ENCODE measurements at regions not wholly inside any gene's neighbourhood (a gene's known extent, or its start where the extent isn't known, plus 50 kb on each side); places are given as distances from the start of the nearest gene placed in this dataset.

- H3K4me3 ChIP-seq = no peak overlapping the region
- intact Hi-C loops (cut with DNase I) = no loop called here
- H3K36me3 ChIP-seq = no peaks in the 10 kb centered on the region
- H3K27ac ChIP-seq = no peak overlapping the region
- WGBS, 2 donors = 57 to 74% methylated on average over 2 of the region's 2 CpGs
- no peaks in the 10 kb centered on the region for H3K27me3 ChIP-seq
- DNase-seq = no peak
- no peak for TF ChIP-seq EP300 (IDR thresholded peaks at IDR 0.05)
- no peak for TF ChIP-seq POLR2A (IDR thresholded peaks at IDR 0.05)
- no peak for TF ChIP-seq POLR2AphosphoS5 (IDR thresholded peaks at IDR 0.05)
- TF ChIP-seq CTCF (IDR thresholded peaks at IDR 0.05) = no peak
- no peaks in the 10 kb centered on the region for H3K4me1 ChIP-seq
- no peaks in the 10 kb centered on the region for H3K9me3 ChIP-seq
These were observed 1190.1 kb downstream of the CDH12 start for GRCh38 chr5:21663082-21663481.

GRCh38 chr5:21661184-21661583 is 1192.0 kb downstream of the CDH12 start:
- Histone ChIP-seq H3K4me3 (no peak overlapping the region), H3K4me1 (no peaks in the 10 kb centered on the region), H3K36me3 (no peaks in the 10 kb centered on the region), H3K27ac (no peak overlapping the region), H3K27me3 (no peaks in the 10 kb centered on the region), H3K9me3 (no peaks in the 10 kb centered on the region)
- WGBS, 2 donors = 89 to 91% methylated on average over 2 of the region's 2 CpGs
- no peak for DNase-seq
- intact Hi-C loops (cut with DNase I) = no loop called here
- TF ChIP-seq POLR2AphosphoS5 (IDR thresholded peaks at IDR 0.05) (no peak), CTCF (IDR thresholded peaks at IDR 0.05) (no peak), POLR2A (IDR thresholded peaks at IDR 0.05) (no peak), EP300 (IDR thresholded peaks at IDR 0.05) (no peak)

GRCh38 chr5:21654556-21654955 is 1198.6 kb downstream of the CDH12 start:
- TF ChIP-seq EP300 (IDR thresholded peaks at IDR 0.05) (no peak), CTCF (IDR thresholded peaks at IDR 0.05) (no peak), POLR2AphosphoS5 (IDR thresholded peaks at IDR 0.05) (no peak), POLR2A (IDR thresholded peaks at IDR 0.05) (no peak)
- Histone ChIP-seq H3K4me1 (no peaks in the 10 kb centered on the region), H3K9me3 (no peaks in the 10 kb centered on the region), H3K4me3 (no peak overlapping the region), H3K27ac (no peak overlapping the region), H3K36me3 (no peaks in the 10 kb centered on the region), H3K27me3 (no peaks in the 10 kb centered on the region)
- 50 to 70% methylated on average over 2 of the region's 2 CpGs for WGBS, 2 donors
- intact Hi-C loops (cut with DNase I) = no loop called here
- no peak for DNase-seq

GRCh38 chr5:21649969-21650368 is 1203.2 kb downstream of the CDH12 start:
- no peaks in the 10 kb centered on the region for H3K9me3 ChIP-seq
- intact Hi-C loops (cut with DNase I) = no loop called here
- no peak overlapping the region for H3K4me3 ChIP-seq
- no peaks in the 10 kb centered on the region for H3K27me3 ChIP-seq
- DNase-seq = no peak
- no peaks in the 10 kb centered on the region for H3K4me1 ChIP-seq
- no peaks in the 10 kb centered on the region for H3K36me3 ChIP-seq
- WGBS, 2 donors = 21 to 58% methylated on average over 3 of the region's 3 CpGs
- TF ChIP-seq POLR2A (IDR thresholded peaks at IDR 0.05) (no peak), POLR2AphosphoS5 (IDR thresholded peaks at IDR 0.05) (no peak), EP300 (IDR thresholded peaks at IDR 0.05) (no peak), CTCF (IDR thresholded peaks at IDR 0.05) (no peak)
- no peak overlapping the region for H3K27ac ChIP-seq

GRCh38 chr5:21646469-21646868 is 1206.7 kb downstream of the CDH12 start:
- 73 to 77% methylated on average over 2 of the region's 2 CpGs for WGBS, 2 donors
- H3K27ac ChIP-seq = no peak overlapping the region

More at GRCh38 chr5:21646469-21646868, 1206.7 kb downstream of the CDH12 start:
- intact Hi-C loops (cut with DNase I) = no loop called here
- Histone ChIP-seq H3K27me3 (no peaks in the 10 kb centered on the region), H3K9me3 (no peaks in the 10 kb centered on the region), H3K36me3 (no peaks in the 10 kb centered on the region), H3K4me1 (no peaks in the 10 kb centered on the region), H3K4me3 (no peak overlapping the region)
- TF ChIP-seq POLR2A (IDR thresholded peaks at IDR 0.05) (no peak), POLR2AphosphoS5 (IDR thresholded peaks at IDR 0.05) (no peak)
- no peak for DNase-seq
